HG03066 (cell line): ENCODE measurements at regions not wholly inside any gene's neighbourhood (a gene's known extent, or its start where the extent isn't known, plus 50 kb on each side); places are given as distances from the start of the nearest gene placed in this dataset.
A peak's percentile ranks its signal among the peaks of the same experiment; 100 is the strongest.
"Not testable (repeated sequence)": the region's sequence is repeated elsewhere in the genome, so short reads cannot be mapped to it uniquely, and the experiment has no call there.

Experiments used
- ATAC-seq: cut with Tn5 transposase; IDR thresholded peaks from one replicate; pipeline ENCODE4 v1.9.1; 2021; ENCODE audit warnings: low read depth; ENCODE audit not compliant: unreplicated experiment

DNA sequence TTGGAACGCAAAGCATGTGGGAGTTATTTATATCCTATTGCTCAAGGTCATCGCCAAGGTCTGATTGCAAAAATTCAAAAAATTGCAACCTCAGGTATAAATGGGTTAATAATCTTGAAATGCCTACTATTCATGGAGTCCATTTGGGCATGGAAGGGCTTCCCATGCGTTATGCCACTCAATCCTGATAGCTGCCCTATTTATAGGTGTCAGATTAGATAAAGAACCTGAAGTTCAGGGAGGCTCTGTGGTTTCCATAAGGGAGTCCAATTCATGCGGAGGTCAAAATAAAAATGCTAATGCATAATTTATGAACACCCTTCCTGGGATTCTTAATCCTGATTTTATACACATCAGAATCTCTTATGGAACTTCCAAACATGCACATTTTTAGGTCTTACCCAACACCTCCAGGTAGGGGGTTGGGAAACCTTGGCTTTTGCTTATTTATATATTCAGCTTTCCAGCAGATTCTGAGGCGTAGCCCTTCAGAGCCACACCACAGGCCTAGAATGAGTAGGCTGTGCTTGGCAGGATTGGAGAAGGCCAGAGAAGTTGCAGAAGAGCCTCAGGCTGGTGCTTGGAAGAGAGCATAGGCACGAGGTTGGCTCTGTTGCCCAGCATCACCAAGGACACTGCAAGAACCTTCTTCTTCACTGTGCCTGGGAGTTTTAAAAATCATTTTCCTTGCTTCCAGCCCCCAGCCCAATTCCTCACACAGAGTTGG lies 324.4 kb upstream of the CFAP20DC start:
- peak; percentile 25 for ATAC-seq

- no peak for ATAC-seq
These were observed 322.5 kb upstream of the CFAP20DC start for GRCh38 chr3:59372346-59372745.

DNA sequence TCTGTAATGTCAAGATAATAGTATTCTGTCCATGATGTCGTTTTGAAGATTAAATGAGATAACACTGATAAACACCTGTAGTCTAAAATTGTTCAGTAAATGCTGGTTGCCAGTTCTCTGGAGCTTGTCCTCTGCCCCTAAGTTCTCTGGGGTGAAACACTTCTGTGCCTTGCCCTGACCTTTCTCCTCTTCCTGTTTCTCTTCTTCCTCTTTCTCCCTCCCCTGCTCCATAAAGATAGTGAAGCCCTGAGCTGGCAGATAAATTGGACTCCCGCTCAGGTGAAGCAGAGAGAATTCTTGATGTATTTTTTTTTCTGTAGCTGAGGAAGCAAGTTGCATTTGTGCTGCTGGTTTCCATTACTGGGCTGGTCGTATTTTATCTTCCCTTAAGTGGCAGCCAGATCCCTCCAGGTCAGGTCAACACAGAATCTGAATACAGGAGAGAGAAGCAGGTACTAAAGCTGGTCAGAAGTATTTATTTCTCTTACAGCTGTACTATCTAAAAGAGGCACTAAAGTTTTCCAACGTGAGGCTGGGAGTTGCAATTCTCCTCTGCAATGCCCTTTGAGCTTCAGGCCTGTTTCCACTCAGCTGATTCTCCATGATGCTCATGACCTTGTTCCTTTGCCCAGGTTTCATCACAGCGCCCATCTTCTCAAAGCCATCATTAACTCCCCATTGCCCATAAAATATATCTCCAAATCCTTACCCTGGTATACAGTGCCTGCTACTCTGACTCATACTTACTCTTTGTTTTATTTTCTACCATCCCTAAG lies 319.3 kb upstream of the CFAP20DC start:
- no peak for ATAC-seq

DNA sequence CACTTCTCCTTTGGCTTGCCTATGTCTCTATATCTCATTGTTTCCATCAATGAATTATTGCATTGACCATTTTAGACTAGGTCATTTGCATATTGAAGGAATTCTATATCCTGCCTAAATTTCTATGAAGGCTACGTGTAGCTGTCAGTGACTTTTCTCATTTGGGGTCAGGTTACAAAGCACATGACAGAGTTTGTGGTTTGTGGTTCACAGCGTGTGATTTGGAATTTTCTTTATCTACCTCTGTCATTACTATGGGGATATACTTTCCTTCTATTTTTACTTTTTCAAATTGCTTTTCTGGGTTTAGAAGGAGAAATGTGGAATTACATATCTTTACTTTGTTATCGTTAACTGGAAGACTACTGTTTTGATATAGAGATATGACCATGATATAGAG lies 317.3 kb upstream of the CFAP20DC start:
- no peak for ATAC-seq

GRCh38 chr3:59366218-59366617 lies 316.4 kb upstream of the CFAP20DC start:
- no peak for ATAC-seq

DNA sequence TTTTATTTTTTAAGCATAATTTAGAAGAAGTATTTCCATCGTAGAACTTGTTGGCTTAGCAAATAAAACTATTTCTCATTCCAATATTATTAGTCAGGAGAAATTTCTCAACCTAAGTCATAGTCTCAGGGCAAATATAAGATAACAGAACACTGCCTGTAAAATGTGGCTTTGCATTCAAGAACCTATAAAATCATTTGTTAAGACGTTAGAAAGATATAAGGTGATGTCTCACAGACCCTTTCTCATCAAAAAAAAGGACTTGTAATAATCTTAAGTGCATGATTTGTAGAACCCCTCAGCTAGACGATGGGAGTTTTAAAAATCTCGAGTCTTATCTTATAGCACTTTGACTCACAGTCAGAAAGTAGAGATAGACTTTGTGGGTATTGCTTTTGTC lies 314.7 kb upstream of the CFAP20DC start:
- ATAC-seq, result no peak

GRCh38 chr3:59360312-59360711 lies 310.5 kb upstream of the CFAP20DC start:
- ATAC-seq, result not testable (repeated sequence)

GRCh38 chr3:59341459-59341858 lies 291.6 kb upstream of the CFAP20DC start:
- no peak for ATAC-seq

- no peak for ATAC-seq
These were observed 290.0 kb upstream of the CFAP20DC start for GRCh38 chr3:59339818-59340217.

DNA sequence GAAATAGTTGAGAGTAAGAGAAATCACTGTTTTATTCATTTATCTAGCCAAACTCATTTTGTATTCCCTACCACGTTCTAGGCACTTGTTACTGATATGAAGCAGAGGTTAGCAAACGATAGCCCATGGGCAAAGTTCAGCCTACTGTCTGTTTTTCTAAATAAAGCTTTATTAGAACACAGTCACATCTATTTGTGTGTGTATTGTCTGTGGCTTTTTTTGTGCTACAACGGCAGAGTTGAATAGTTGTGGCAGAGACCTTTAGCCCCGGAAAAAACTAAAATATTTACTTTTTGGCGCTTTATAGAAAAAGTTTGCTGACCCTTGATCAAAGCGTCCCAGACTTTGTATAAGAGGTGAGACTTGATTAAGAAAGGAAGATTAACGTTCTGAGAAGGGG lies 289.1 kb upstream of the CFAP20DC start:
- ATAC-seq, result no peak

- no peak for ATAC-seq
These were observed 285.5 kb upstream of the CFAP20DC start for GRCh38 chr3:59335338-59335737.

DNA sequence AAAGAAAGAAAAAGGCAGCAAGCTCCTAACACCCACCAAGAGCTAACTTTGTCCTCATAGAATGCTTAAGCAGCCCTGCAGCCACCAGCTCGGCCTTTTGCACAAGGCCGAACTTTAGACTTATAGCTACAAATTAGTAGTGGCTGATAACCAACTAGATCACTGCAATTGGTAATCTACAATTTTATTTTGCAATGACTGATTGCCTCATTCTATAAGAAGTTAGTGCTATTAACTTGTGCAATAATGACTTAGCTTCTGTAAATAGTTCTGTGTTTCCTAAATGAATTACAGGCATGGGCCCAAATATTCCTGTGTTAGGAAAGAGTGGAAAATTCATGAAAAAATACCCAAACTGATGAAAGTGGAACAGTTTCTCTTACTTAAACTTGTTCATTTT lies 284.8 kb upstream of the CFAP20DC start:
- no peak for ATAC-seq

DNA sequence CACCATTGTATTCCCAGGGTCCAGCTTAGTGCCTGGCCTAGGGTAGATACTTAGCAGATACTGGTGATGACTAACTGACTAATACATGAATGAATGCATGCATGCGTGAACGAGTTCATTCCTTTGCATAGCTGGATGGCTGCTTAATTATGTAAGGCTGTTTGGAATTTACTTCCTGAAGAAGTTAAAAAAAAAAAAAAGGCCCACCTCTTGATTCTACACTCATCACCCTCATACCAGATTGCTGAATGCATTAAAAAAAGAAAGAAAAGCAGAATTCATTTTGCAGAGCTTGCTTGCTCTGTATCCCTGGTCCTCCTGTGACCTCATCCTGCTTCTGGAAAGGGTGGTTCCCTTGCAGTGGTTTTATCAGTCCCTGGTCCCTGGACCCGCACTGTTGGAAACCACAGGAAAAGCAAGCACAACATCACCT lies 277.6 kb upstream of the CFAP20DC start:
- ATAC-seq, result no peak

DNA sequence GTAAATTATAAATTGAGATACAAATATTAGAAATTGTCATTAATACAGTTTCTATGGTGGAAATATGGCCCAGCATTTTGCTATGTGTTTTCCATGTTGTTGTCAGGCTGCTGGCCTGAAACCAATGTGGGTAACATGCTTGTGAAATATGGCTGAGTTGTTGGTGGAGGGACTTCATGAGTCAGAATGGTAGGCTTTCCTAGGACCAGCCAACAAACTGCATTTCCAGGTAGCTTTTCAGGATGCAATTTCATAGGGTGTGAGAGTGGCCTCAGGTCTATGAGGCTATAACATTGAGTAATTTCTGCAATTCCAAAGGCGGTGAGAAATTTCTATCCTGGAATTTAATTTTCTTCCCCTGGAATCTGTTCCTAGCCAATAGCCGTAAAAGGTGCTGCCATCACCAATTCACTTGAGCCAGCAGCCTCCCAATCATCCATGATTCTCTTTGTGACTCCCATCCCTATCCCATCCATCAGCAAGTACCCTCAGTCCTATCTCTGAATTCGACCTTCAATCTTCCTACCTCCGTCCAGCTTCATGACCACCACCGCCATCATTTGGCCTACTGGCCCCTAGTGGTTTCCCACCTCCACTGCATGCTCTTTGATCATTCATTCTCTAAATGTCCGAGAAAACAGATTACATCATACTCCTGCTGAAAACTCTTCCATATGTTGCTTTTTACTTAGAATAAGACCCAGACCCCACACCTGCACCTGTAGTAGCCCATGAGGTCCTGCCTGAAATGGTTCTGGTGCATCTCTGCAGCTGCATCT lies 276.6 kb upstream of the CFAP20DC start:
- ATAC-seq, result no peak

GRCh38 chr3:59321881-59322540 lies 272.2 kb upstream of the CFAP20DC start:
- no peak for ATAC-seq

GRCh38 chr3:59320080-59320479 lies 270.3 kb upstream of the CFAP20DC start:
- ATAC-seq, result no peak

GRCh38 chr3:59319442-59319841 lies 269.6 kb upstream of the CFAP20DC start:
- no peak for ATAC-seq

DNA sequence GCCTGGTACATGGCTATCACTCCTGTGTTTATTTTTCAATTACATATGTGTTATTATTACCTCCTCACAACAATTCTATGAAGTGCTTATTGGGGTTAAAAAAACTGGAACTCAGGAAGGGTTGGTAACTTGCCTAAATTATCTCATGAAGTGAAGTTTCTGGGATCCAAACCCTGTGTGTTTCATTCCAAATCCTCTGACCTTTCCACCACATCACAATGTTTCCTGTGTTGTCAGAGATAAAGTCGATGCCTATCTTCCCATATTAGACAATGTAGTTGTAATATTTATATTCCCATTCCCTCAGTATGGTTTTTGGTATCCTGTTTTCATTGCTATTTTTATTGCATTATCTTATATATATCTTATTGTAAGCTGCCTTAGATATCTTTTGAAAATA lies 269.1 kb upstream of the CFAP20DC start:
- ATAC-seq, result no peak

GRCh38 chr3:59317386-59317785 lies 267.6 kb upstream of the CFAP20DC start:
- no peak for ATAC-seq

DNA sequence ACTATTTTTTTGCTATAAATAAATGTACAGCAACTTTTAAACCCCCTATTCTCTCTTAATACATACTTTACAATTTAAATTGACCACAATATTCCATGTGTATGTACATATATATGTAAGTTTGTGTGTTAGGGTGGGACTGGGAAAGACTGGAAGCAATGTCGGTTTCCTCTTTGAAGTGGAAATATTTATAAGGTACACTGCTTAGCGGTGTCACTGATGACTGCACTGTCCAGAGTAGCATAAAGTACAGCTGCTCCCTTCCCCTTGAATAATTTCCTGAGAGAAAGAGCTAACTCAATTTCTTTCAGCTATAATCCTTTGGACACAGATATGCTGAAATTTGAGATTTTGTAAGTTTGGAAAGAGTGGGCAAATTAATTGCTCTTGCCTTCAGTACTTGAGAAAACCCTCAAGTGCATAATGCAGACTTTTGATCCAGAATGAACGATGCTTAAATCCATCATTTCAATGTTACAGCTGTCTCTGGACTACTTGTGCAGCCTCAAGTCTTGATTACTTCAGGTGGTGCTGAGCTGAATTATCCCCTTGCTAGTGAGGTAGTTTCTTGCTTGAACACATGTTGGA lies 267.0 kb upstream of the CFAP20DC start:
- no peak for ATAC-seq
